ENCODE measurements at regions not wholly inside any gene's neighbourhood (a gene's known extent, or its start where the extent isn't known, plus 50 kb on each side); places are given as distances from the start of the nearest gene placed in this dataset.

DNA sequence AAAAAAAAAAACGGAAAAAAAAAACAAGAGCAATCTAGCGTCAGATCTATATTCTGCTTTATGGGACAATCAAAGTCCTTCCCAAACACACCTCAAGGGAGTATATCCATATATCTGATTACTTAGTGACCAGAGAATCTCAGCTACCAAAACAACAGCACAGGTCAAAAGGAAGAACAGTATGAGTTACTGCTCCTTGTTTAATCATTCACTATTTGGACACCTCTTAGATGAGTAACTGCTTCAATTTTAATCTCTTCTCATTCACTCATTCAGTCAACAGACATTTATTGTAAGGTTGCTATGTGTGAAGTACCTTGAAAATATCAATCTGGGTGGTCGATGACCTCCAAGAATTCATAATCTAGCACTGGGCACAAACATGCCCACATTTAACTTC is 193.2 kb downstream of the IRS2 start:
- DNase-seq: no peak

DNA sequence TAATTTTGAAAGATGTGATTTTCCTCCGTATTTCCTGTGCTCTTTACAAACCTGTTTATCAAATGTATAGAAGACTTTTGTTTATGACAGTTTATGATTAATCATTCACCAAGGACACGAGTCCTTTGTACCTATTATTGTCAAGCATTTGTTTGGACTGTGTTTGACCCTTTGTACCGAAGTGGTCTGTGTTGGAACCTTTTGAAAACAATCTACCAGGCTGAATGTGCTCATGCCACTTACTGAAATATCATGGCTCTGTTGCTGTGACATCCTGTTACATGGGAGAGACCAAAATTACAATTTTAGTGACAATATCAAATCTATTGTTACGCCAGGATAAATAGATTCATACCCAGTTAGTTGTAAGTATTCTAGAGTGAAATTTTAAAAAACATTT is 193.6 kb downstream of the IRS2 start:
- DNase-seq: no peak

DNA sequence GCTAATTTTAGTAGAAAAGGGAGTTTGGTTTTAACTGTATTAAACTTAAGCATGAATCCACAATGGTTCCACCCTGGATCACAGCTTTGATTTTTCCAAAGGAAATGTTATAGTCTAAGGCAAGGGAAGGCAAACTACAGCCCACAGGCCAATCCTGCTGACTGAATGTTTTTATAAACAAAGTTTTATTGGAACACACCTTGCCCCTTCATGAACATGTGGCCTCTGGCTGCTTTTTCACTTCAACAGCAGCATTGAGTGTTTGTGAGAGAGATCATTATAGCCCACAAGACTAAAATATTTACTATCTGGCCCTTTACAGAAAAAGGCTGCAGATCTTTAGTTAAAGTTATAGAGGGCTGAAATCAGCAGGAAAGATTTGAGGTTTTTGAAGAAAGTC is 198.7 kb downstream of the IRS2 start:
- no peak for DNase-seq

DNA sequence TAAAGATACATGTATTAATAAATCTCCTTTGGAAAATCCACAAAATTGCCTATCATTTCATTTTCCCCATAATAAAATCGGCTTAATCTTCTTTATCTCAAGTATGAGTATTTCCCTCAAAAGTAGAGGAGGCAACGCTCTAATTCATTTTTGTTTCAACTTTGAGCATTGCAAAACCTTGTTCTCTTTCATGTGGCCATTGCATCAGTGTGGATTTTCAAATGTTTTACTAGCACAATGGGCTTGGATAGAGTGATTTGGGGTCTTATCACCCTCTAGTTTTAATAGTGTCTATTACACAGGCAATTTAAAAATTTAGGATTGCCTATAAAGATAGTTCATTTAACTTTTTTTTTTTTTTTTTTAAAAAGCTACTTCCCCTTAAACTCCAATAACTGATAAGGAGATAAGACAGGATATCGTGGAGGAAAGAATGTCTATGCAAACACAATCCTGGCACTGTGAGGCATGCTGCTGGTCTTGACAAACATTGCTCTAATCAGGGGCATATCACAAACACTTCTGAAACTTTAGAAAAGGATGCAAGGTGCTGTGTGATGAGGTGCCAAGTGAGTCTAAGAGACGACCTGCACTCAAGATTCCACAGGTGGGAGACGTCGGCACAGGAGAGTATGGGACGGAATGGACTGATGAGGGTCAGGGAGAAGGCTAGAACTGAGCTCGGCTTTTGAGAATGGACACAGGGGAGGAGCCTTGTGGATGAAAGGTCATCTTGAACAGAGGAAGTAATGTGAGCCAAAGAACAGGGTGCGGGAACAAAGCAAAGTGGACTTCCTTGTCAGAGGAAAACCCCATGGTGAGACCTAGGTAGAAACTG is 199.7 kb downstream of the IRS2 start:
- DNase-seq: no peak

DNA sequence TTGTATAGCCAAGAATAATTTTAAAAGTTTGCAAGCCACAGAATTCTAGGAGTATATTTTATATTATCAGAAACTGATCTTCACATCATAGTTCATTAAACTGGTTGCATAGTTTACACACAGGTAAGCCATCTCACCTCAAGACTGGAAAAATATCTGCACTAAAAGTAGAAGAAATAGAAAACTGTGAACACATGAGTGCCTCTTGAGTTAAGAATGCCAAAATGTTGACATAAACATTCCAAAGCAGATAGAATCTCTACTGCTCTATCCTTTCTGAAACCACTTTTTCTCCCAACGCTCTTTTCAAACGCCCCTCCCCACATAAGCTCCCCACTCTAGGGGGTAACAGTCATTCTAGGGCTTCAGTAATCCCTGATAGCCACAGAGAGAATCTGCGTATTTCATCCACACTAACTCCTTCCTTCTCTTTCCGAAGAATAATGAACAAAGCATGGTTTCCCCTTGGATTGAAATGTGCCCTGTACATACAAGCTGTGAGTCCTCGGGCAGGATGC is 201.5 kb downstream of the IRS2 start:
- DNase-seq: no peak

DNA sequence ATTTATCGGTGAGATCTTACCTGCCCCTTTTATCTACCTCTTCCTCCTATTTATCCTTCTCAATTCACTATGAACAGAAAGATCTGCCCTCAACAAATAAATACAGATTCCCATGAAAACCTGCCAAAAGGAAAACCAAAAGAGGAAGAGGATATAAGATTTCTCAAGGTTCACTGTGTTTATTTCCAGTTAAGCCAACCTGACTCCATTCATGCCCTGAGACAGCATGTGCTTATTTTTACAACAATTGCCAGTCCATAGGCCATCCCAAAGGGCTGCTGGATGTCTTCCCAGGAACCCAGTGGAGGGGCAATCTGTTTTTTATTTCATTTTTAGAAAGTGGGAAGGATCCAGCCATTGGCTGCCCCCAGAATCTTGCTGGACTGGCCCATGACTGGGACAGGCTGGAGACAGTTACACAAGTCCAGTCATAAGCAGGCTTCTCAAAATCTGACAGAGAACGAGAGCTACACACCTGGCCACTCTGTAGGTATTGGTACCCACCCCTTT is 209.1 kb downstream of the IRS2 start:
- no peak for DNase-seq

DNA sequence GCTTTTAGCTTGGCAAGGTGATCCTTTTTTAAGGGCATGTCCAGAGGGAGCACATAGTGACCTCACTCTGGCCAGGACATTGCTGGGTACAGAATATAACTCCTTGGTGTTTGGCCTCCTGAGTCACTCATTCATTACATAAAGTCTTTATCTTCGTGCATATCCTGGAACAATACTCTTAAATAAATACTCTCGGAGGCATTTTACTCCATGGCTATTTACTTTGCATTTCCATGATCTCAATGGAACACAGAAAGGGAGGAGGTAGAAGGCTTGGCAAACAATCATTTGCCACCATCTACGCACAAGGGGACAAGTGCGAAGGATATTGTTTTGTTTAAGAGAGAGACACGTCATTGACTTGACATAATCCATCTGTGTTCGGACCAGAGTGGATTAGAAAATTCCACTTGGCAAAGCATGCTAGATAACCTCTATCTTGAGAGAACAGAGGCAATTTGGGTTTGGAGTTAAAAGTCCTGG is 210.0 kb downstream of the IRS2 start:
- DNase-seq: no peak

DNA sequence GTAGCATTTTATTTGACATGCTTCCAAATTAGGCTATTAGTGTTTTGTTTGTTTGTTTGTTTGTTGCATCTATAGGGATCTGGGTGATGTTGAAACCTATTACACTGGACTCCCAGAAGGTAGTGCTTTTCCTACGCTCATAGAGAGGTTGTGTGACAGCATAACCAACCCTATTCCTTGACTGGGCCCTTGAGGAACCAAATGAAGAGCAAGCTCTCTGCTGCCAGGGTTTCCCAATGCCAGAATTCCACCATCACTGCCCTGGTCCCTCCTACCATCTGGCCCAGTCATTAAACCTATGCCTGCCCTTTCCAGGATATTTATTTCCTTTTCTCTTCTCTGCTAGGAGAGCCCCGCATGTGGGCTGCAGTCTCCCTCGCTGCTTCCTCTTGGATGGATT is 210.6 kb downstream of the IRS2 start:
- no peak for DNase-seq

DNA sequence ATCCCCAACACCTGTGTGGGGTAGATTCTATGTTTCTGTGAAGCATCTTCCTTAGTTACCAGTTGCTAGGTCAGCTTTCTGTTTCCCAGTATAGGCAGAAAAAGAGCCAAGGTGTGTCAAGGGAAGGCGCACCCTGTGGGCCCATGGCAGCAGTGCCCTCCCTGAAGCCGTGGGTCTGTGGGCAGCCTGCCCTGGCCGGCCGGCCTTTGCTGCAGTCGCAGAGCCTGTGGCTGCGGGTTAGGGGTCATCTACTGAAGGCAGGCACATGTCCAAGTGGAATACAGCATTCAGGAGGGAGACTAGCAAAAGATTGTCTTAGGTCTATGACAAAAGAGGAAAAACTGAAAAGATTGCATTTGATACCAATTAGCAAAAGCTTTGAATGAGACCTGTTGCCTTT is 214.0 kb downstream of the IRS2 start:
- no peak for DNase-seq

DNA sequence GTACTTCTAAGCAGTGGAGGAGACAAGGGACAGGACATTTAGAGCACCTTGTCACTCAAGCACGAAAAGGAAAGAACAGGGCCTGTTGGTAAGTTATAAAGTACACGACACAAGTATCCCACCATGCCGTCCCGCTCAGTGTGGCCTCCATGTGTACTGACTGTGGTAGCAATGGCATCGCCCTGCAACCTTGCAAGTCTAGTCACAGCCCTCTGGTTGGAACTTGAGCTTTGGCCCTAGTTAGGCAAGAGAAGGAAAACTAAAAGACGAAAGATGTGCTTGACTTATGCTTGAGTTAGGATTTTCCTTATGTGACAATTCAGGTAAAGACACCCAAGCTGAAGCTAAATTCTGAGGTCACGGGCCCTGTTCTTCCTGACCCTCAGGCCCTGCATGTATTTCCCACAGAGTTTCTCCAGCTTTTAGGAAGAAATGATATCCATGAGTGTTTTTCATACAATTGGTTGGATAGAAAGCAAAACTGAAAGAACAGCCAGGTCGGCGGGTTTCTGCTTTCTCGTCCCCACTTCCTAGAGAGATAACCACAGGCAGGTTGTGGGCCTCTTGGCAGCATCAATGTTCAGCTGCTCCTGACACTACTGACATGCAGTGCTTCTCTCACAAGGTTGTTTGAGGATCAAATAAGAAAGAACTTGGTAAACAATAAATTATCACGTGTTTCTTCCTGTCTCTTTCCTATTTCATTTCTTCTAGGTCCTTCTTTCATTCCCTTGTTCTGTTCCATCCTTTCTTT is 216.2 kb downstream of the IRS2 start:
- DNase-seq: no peak

DNA sequence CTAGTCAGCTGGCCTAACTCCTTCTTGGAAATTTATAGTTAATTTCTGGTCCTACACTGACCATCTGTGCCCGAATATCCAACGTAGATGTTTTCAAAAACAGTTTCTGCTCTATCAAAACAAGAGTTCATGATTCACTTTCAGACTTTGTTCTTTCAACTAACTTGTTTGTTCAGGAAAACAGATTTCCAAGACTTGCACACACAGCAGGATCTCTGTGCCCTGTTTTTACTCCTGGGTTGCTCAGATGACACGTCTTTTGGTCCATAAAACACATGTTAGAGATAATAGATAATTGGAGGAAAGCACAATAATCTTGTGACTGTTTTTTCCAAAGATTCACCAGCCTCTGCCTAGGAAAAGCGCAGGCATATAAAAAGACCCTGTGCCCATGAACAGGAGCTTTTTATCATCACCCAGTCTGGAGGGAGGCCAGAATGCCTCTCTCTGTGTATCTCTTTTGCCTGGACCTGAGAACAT is 218.0 kb downstream of the IRS2 start:
- DNase-seq: no peak

DNA sequence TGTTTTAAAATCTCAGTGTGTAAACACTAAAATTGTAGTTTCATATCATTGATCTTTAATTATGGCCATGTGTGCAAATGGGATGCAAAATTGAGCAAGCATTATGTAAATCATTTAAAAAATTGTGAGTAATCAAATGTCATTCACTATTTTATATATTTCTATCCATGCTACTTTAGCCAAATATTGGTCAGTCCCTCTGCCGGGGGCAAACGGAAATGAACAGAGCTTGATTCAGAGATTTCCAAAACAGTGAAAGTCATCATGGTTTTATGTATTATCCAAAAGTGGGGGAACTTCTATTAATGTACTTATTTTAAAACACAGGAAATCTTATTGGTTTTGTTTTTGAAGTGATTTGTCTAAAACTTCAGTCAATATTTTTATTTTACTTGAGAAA is 219.1 kb downstream of the IRS2 start:
- DNase-seq: no peak

DNA sequence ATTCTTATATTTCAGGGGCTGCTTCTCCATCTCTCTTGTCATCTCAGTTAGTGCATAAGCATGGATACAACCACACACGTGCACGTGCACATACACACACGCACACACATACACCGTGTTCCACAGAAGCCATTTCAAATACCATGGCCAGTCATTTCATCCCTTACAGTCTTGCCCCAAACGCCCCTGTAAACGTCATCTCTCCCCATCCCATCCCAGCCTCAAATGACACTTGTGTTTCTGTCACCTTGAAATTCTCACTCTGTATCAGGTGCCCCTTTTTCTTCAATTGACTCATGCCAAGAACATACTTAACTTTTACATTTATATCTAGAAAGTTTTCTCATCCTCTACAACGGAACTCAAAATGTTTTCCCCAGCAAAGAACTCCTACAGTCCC is 220.5 kb downstream of the IRS2 start:
- DNase-seq: no peak

DNA sequence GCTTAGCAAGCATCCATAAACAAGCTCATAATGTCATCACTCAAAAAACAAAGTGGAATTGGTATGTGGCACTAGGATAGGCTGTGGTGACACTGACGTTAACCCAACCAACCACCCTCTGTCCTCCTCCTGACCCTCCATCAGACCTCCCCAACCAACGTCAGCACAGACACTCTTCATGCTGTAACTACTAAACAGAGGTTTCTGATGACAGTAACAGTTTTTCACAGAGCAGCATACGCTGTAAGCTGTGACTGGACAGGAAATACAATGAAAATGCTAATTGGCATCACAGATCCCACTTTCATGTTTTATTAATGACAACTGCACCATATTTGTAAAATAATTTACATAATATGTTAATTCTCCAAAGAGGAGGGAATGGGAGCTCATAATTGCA is 238.0 kb downstream of the IRS2 start:
- DNase-seq: no peak

DNA sequence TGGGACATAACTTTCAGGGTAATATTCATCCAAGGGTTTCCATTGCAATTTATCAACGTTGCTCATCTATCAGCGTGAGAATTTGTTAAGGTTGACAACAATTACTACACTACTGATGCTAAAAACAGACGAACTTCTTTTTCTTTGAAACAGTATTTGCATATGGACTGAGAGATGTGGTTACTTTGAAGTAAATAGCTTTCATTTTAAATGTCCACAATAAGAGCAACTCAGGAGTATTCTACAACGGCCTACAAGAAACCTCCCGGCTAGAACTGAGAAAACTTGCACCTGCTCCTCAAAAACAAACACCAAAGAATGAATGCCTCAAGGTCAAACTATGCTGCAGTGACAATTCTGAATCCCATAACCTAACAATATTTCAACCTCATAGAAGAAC is 238.4 kb downstream of the IRS2 start:
- no peak for DNase-seq

DNA sequence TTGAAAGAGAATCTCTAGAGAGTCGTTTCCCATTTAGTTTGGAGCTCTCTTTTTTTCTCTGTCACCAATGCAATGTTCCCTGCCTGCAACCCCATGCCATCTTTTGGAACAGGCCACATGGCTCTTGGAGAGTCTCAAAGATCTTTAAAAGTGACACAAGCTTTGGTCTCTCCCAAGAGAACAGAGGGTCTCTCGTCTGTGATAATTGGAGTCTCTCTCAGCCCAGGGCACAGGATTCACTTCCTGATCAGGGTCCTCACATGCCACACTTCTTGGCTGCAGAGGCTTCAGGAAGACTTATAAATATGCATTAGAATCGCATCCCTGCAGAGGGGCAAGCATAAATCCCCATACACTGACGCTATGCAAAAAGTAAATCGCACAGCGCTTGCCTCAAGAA is 240.5 kb downstream of the IRS2 start:
- DNase-seq: no peak

DNA sequence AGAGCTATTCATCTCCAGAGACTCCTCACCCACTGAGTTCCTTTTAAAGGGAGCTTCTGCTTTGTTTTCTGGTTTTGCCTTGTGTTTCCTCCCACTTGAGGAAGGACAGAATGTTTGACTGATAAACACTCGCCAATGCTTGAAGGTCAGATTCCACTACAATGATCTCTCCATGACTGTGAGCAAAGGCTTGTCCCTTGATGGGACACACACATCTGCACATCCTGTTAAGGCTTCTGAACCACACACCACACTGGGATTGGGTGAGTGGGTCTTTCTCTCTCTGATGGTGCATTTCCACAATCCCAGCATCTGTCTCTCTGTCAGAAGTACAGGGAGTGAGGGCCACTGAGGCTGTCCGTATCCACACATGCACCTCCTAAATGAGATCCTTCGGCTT is 245.3 kb downstream of the IRS2 start:
- DNase-seq: no peak

DNA sequence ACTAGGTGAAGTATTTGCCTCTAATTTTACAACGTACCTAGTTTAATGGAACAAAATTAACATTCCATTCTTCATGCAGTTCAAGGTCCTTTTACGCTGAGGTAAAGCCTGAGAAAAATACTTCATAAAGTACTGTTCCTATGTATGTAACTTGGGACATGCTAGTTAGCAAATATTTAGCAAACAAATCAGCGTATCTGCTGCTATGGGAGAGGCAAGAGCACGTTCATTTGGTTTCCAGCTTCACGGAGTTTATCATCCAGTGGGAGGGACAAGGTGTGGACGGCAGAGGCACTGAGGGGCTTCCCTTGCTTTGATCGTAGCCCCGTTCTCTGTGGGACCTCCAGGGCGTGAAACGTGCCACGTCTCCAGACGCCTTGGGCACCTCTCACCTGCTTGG is 248.8 kb downstream of the IRS2 start:
- DNase-seq: no peak

DNA sequence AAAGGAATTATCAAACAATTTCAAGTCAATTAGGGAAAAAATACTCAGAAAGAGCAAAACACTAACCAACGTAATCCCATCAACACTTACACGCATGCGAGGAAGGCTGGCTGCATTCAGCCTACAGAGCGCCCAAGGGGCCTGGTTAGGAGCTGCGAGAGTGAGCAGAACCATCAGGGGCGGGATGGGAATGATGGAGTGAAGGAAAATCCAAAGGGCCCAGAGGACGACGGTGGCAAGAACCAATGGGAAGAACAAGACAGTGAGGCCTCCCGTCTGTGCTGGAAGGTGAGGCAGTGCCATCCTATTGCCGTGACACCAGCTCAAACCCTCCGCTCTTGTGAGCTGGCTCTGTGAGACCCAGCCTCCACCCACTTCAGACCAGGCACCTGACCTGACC is 253.0 kb downstream of the IRS2 start:
- no peak for DNase-seq

DNA sequence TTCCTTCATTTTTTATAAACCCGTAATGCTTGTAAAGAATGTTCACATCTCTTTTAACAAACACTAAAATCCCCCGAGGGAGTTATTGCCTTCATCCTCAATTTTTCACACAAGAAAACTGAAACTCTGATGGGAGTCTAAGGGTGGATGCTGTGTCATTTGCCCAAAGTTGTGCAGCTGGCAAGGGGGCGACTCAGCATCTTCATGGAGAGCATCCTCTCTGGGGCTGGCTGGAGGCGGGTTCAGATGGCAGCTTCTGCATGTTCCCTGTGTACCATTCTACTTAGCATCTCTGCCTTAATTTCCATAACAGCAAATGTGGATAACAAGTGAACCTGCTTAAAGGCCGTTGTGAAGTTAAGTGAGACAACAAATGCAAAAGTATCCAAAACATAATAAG is 256.4 kb downstream of the IRS2 start:
- DNase-seq: no peak

DNA sequence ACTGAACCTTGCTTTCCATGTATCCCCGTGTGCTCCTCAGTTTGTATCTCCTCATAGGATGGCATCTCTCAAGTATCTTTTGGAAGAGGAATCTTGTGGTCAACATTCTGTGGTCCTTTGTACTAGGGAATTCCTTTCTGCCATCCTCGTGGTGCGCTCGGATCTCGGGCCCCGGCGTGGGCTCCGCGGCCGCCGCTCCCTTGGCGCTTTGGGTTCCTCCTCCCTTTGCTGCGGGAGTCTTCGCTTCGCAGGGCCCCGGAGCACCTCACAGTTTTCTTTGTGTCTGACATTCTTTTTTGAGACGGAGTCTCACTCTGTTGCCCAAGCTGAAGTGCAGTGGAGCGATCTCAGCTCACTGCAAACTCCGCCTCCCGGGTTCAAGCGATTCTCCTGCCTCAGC is 264.7 kb downstream of the IRS2 start:
- no peak for DNase-seq

DNA sequence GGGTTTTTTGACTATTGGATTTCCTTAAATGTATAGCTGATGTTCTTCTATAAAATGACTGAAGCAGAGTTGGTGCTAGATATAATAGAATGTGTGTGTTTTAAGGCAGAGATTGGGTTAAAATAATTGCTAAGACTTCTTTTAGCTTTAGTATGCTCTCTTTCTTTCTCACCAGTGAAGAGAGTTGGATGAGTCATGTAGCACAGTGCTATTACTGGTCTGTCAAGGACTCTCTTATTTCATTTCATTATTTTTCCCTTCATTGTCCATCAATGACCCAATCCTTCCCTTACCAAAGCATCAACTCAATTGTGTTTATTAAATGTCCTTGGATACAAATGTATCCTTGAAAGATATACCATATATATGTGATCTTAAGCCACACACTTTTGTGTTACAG is 268.9 kb downstream of the IRS2 start:
- no peak for DNase-seq

DNA sequence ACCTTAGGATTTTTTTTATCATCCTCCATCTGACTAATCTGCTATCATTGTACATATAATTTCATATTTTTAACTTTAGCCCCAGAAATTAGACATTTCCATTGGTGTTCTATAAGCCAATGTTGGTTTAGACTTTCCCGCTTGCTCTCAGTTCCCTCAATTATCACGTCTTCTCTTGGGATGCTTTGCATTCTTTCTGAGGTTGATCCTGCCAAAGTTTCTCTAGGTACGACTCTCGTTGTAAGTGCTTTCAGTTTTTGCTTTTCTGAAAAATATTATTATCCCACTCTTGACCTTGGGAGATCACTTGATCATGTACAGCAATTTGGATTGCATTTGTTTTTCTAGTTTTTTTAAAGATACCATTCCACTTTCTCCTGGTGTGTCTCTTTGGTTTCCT is 270.2 kb downstream of the IRS2 start:
- no peak for DNase-seq

DNA sequence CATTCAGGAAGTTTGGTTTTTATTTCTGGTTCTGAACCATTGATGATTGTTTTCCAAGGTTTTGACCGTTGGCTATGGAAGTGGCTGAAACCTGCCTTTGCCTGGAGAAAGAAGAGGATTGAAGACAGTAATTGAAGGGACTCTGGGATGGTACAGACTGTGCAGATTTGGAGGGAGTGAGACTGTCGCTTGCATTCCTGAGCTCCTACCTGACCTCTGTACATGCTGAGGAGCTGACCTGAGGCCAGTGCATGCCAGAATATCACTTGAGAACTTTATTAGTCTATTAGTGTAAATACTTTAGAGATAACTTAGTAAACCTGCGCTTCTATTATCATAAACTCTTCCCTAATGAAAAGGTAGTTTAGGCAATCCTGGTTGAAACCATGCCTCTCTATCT is 276.4 kb downstream of the IRS2 start:
- DNase-seq: no peak

Data from effector CD8-positive, alpha-beta T cell (primary cell).